Spleen (tissue), 11 donors: ENCODE measurements at regions not wholly inside any gene's neighbourhood (a gene's known extent, or its start where the extent isn't known, plus 50 kb on each side); places are given as distances from the start of the nearest gene placed in this dataset.

Experiments
- DNase-seq: peaks from one replicate; pipeline ENCODE4 v3.0.0-alpha.2; 2020
- H3K27ac ChIP-seq, 8 donors: fragments of 200-600 bp; sonication (generic) in 7 of 8; 1 replicate in 4 of 8; 2 replicates in 4 of 8; pipeline versions ENCODE4 v1.5.0 to v1.8.0; 2016 to 2021; ENCODE audit warnings: inconsistent platforms in 4 of 8, mild to moderate bottlenecking in 4 of 8, moderate library complexity in 1 of 8
- H3K27me3 ChIP-seq, 7 donors: fragments of 200-600 bp; sonication (generic) in 6 of 7; replicated peaks in 1 of 7; 1 replicate in 4 of 7; 2 replicates in 3 of 7; pipeline versions ENCODE4 v1.5.0 to v1.8.0; 2016 to 2021; ENCODE audit warnings: inconsistent platforms in 3 of 7, mild to moderate bottlenecking in 1 of 7
- H3K36me3 ChIP-seq, 6 donors: fragments of 200-600 bp; sonication (generic) in 5 of 6; 1 replicate in 4 of 6; 2 replicates in 2 of 6; pipeline versions ENCODE4 v1.5.0 to v1.8.0; 2016 to 2021; ENCODE audit warnings: inconsistent platforms in 2 of 6
- H3K4me1 ChIP-seq, 6 donors: fragments of 200-600 bp; sonication (generic) in 5 of 6; 1 replicate in 3 of 6; 2 replicates in 3 of 6; pipeline versions ENCODE4 v1.5.0 to v1.8.0; 2016 to 2021; ENCODE audit warnings: inconsistent platforms in 3 of 6
- H3K4me3 ChIP-seq, 8 donors: fragments of 200-600 bp; sonication (generic) in 7 of 8; 1 replicate in 4 of 8; 2 replicates in 4 of 8; pipeline versions ENCODE4 v1.5.0 to v1.8.0; 2016 to 2021; ENCODE audit warnings: inconsistent platforms in 4 of 8, mild to moderate bottlenecking in 4 of 8, moderate library complexity in 2 of 8
- H3K9me3 ChIP-seq, 8 donors: fragments of 200-600 bp; sonication (generic) in 7 of 8; 1 replicate in 4 of 8; 2 replicates in 4 of 8; pipeline versions ENCODE4 v1.5.0 to v1.8.0; 2016 to 2021; ENCODE audit warnings: inconsistent platforms in 4 of 8
- CTCF ChIP-seq, 11 experiments: fragments of 200-600 bp in 7 of 11; fragments of 450-650 bp in 4 of 11; sonication (generic) in 4 of 11; IDR thresholded peaks in 8 of 11; conservative IDR thresholded peaks in 3 of 11; 1 replicate in 7 of 11; 2 replicates in 4 of 11; pipeline versions ENCODE4 v1.4.0 to v1.8.0; 2016 to 2021; ENCODE audit warnings: antibody characterized with exemption in 11 of 11, inconsistent platforms in 4 of 11, mild to moderate bottlenecking in 1 of 11
- POLR2A ChIP-seq, 3 donors: fragments of 450-650 bp; IDR thresholded peaks; one replicate each; pipeline ENCODE4 v1.5.1; 2017; ENCODE audit warnings: antibody characterized with exemption in 3 of 3, mild to moderate bottlenecking in 1 of 3
- POLR2AphosphoS5 ChIP-seq, 3 donors: sonication (generic); formaldehyde crosslinking; IDR thresholded peaks; one replicate each; pipeline ENCODE4 v1.5.1; 2017; ENCODE audit warnings: antibody characterized with exemption in 3 of 3
- WGBS, 5 donors: extraction: QIAGEN DNeasy Blood & Tissue Kit in 3 of 5; methylation state at CpG; one replicate each; pipeline versions ENCODE4 v1.1.5 to v1.1.7; 2013 to 2018; 5-methylcytosine and 5-hydroxymethylcytosine counted together
- intact Hi-C: fragments of 100-400 bp; cut with DNase I; formaldehyde crosslinking; loops from one replicate; pipeline ENCODE4 v1.15.0; 2023; ENCODE audit warnings: low total_unique reads
- donor health status: healthy with polysubstance abuse.
- donor health status: DM: no; HTN: no; CAD: no; lungs with moderate emphysema.
- donor health status: DM: no; HTN: no; CAD: no.
- donor health status: Bipolar disorder and iron deficiency.
- donor health status: healthy.
- donor health status: DM: no; HTN: no; CAD: no.
- donor health status: DM: yes; HTN: yes; CAD: no.

- TF ChIP-seq POLR2A (IDR thresholded peaks at IDR 0.05): no peak
- TF ChIP-seq POLR2AphosphoS5 (IDR thresholded peaks at IDR 0.05): no peak
- TF ChIP-seq CTCF (IDR thresholded peaks at IDR 0.05 in 8 of 11, conservative IDR thresholded peaks at IDR 0.05 in 3 of 11): no peak
- no peak for DNase-seq
Measured at GRCh38 chr6:82766476-82766875, 299.2 kb downstream of the UBE3D start.

GRCh38 chr6:82767037-82767436 lies 298.6 kb downstream of the UBE3D start:
- intact Hi-C loops: no loop called here
- Histone ChIP-seq H3K4me1 (no peaks in the 10 kb centered on the region), H3K27me3 (no peaks in the 10 kb centered on the region), H3K4me3 (no peak overlapping the region), H3K27ac (no peak overlapping the region), H3K9me3 (no peaks in the 10 kb centered on the region), H3K36me3 (no peaks in the 10 kb centered on the region)
- TF ChIP-seq POLR2AphosphoS5 (IDR thresholded peaks at IDR 0.05) (no peak), CTCF (IDR thresholded peaks at IDR 0.05 in 8 of 11, conservative IDR thresholded peaks at IDR 0.05 in 3 of 11) (no peak), POLR2A (IDR thresholded peaks at IDR 0.05) (no peak)
- DNase-seq: no peak
- 76 to 91% (median 81%) methylated on average over 5 of the region's 5 CpGs for WGBS, 5 donors

More at GRCh38 chr6:82766476-82766875, 299.2 kb downstream of the UBE3D start:
- Histone ChIP-seq H3K4me1 (no peaks in the 10 kb centered on the region), H3K4me3 (no peak overlapping the region), H3K9me3 (no peaks in the 10 kb centered on the region), H3K36me3 (no peaks in the 10 kb centered on the region), H3K27ac (no peak overlapping the region), H3K27me3 (no peaks in the 10 kb centered on the region)
- 79 to 98% (median 82%) methylated on average over 1 of the region's 1 CpG for WGBS, 5 donors
- intact Hi-C loops: no loop called here

- no peaks in the 10 kb centered on the region for H3K9me3 ChIP-seq
- TF ChIP-seq CTCF (IDR thresholded peaks at IDR 0.05 in 8 of 11, conservative IDR thresholded peaks at IDR 0.05 in 3 of 11) (no peak), POLR2A (IDR thresholded peaks at IDR 0.05) (no peak), POLR2AphosphoS5 (IDR thresholded peaks at IDR 0.05) (no peak)
- DNase-seq: no peak
Measured at GRCh38 chr6:82767447-82767846, 298.2 kb downstream of the UBE3D start.

GRCh38 chr6:82772851-82773717 lies 292.6 kb downstream of the UBE3D start:
- Histone ChIP-seq H3K4me3 (no peak overlapping the region), H3K27me3 (no peaks in the 10 kb centered on the region), H3K9me3 (no peaks in the 10 kb centered on the region), H3K27ac (no peak overlapping the region), H3K36me3 (no peaks in the 10 kb centered on the region), H3K4me1 (no peaks in the 10 kb centered on the region)
- TF ChIP-seq POLR2AphosphoS5 (IDR thresholded peaks at IDR 0.05) (no peak), CTCF (IDR thresholded peaks at IDR 0.05 in 8 of 11, conservative IDR thresholded peaks at IDR 0.05 in 3 of 11) (no peak), POLR2A (IDR thresholded peaks at IDR 0.05) (no peak)
- WGBS, 5 donors: 49 to 58% (median 55%) methylated on average over 5 of the region's 5 CpGs
- intact Hi-C loops: no loop called here
- DNase-seq: no peak

More at GRCh38 chr6:82767447-82767846, 298.2 kb downstream of the UBE3D start:
- Histone ChIP-seq H3K27ac (no peak overlapping the region), H3K4me1 (no peaks in the 10 kb centered on the region), H3K27me3 (no peaks in the 10 kb centered on the region), H3K4me3 (no peak overlapping the region), H3K36me3 (no peaks in the 10 kb centered on the region)
- intact Hi-C loops: no loop called here
- WGBS, 5 donors: 69 to 77% (median 75%) methylated on average over 4 of the region's 4 CpGs
